NB4 (cell line): ENCODE measurements at regions not wholly inside any gene's neighbourhood (a gene's known extent, or its start where the extent isn't known, plus 50 kb on each side); places are given as distances from the start of the nearest gene placed in this dataset.

Source experiments
- CTCF ChIP-seq: IDR thresholded peaks from one replicate; pipeline ENCODE4 v1.5.1; 2012; ENCODE audit warnings: low read depth, low read length
- MAX ChIP-seq: IDR thresholded peaks from 2 replicates; pipeline ENCODE4 v1.6.1; 2011; ENCODE audit warnings: low read depth, low read length
- MYC ChIP-seq: IDR thresholded peaks from 2 replicates; pipeline ENCODE4 v1.6.1; 2011; ENCODE audit warnings: low read depth, low read length
- POLR2A ChIP-seq: IDR thresholded peaks from 2 replicates; pipeline ENCODE4 v1.6.1; 2011; ENCODE audit warnings: mild to moderate bottlenecking; ENCODE audit not compliant: insufficient read length; ENCODE audit errors: extremely low read depth

GRCh38 chr14:31994391-31995033 is 82.6 kb upstream of the ARHGAP5 start:
- TF ChIP-seq POLR2A (no peak), CTCF (no peak), MAX (no peak), MYC (no peak)
